H1 (cell line): ENCODE measurements at regions not wholly inside any gene's neighbourhood (a gene's known extent, or its start where the extent isn't known, plus 50 kb on each side); places are given as distances from the start of the nearest gene placed in this dataset.

Experiments used
- BCL11A ChIP-seq, 2 experiments: IDR thresholded peaks; one replicate each; pipeline ENCODE4 v1.6.1; 2011; ENCODE audit warnings: low read depth in 2 of 2, low read length in 2 of 2, mild to moderate bottlenecking in 2 of 2
- CBX8 ChIP-seq: fragments of 300-800, 300-1000 bp; sonication (generic); IDR thresholded peaks from 2 replicates; pipeline ENCODE4 v1.7.1; 2016; ENCODE audit warnings: low read depth, low read length, borderline replicate concordance
- CHD7 ChIP-seq: fragments of 300-600 bp; sonication (generic); IDR thresholded peaks from 2 replicates; pipeline ENCODE4 v1.7.1; 2012; ENCODE audit warnings: low read length, moderate library complexity, mild to moderate bottlenecking, inconsistent platforms; ENCODE audit not compliant: insufficient replicate concordance
- MAFK ChIP-seq: IDR thresholded peaks from 2 replicates; pipeline ENCODE4 v1.6.1; 2012; ENCODE audit warnings: low read depth, mild to moderate bottlenecking, improper control_type of control experiment, low read length
- SIRT6 ChIP-seq: IDR thresholded peaks from one replicate; pipeline ENCODE4 v1.7.1; 2012; ENCODE audit warnings: low read length, inconsistent platforms
- SUZ12 ChIP-seq: fragments of 200-600 bp; sonication (generic); IDR thresholded peaks from 2 replicates; pipeline ENCODE4 v1.6.1; 2012; ENCODE audit warnings: mild to moderate bottlenecking, inconsistent platforms, low read length, moderate library complexity, mixed read lengths

- no peak for TF ChIP-seq SUZ12
- no peak for TF ChIP-seq CHD7
- TF ChIP-seq MAFK, result no peak
- no peak for TF ChIP-seq SIRT6
- TF ChIP-seq CBX8, result no peak
- no peak for TF ChIP-seq BCL11A (IDR thresholded peaks at IDR 0.05; ENCODE audit: low read depth in 2 of 2, low read length in 2 of 2)
These were observed 115.9 kb upstream of the RUNX1 start (continued) for GRCh38 chr21:35164971-35165483.
